Umbilical cord (tissue), 1 donor: ENCODE measurements at regions not wholly inside any gene's neighbourhood (a gene's known extent, or its start where the extent isn't known, plus 50 kb on each side); places are given as distances from the start of the nearest gene placed in this dataset.
"Not testable (repeated sequence)": the region's sequence is repeated elsewhere in the genome, so short reads cannot be mapped to it uniquely, and the experiment has no call there.

ENCODE experiments used
- DNase-seq: peaks from one replicate; pipeline ENCODE4 v3.0.0-alpha.2; 2015; ENCODE audit warnings: low spot score

DNA sequence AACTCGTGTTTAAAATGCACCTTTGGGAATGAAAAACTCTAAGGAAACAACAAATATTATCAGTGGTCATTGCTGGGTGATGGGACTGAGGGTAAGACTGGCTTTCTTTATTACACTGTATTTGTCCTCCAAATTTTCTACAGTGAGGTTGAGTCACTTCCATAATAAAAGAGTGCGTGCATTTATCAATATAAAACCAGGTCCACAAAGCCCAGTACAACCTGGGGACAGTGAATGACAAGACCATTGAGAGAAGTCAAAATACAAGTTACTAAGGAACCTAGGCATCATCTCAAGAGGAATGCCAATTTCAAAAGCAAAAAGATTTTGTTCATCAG lies 76.4 kb downstream of the MAGED4 start:
- no peak for DNase-seq

DNA sequence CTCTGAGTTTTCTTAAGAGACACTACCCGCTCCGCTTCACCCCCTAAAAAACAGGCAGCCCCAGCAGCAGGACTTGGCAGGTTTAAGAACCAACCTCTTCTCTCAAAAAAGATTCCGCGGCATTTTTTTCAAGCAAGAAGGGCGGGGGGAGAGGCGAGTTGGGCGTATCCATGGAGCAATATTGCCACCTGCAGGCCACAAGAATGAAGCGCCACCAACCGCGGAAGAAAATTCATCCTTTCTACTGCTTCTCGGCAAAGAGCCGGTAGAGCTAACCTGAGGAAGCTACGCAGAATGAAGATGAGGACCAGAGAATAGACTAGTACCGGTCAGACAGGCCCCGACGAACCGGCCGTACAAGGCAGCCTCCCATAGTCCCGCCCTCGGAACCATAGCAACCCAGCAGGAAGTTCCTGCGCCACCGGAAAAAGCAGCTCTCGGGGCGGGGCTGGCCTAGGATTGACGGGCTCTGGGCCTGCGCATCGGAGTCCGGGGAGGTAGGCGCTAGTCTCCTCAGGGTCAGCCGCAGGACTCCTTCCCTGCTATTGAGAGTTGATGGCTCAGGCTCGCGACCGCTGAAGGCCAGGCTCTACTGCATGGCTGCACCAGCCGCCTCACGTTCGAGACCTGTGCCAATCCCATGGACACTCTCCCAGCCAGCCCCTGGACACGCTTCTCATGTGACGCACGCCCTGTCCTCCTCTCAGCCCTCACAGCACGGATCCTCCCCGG lies 76.9 kb downstream of the MAGED4 start:
- DNase-seq: peak; percentile 94

DNA sequence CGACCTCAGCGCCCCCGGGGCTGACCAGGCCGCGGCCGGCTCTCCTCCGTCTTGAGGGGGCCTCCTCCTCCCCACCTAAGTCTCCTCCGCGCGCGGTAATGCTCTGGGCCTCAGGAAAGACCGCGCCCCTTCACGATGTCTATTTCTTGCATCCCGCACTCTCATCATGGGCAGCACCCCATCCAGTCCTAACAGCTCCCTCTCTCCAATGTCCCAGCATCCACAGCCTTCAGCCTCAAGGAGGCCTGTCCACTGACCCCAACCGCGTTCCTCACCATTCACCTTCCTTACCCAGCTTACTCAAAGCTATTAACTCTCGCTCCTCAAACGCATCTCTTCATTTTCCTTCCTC lies 77.5 kb downstream of the MAGED4 start:
- no peak for DNase-seq

DNA sequence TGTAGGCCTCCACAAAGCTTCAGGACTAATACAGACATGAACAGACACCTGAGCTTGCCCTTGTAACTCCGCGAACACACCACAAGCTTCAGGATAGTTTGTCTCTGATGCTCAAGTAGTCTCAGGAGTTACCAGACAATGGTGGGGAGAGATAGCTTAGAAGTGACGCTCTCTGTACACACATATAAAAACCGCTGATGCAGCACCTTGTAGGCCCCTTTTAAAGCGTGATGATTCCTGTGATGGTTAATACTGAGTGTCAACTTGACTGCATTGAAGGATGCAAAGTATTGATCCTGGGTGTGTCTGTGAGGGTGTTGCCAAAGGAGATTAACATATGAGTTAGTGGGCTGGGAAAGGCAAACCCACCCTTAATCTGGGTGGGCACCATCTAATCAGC lies 78.7 kb downstream of the MAGED4 start:
- DNase-seq: no peak

- DNase-seq: no peak
These were observed 81.0 kb downstream of the MAGED4 start for GRCh38 chrX:52265713-52266112.

- DNase-seq: not testable (repeated sequence)
These were observed 83.8 kb downstream of the MAGED4 start for GRCh38 chrX:52268502-52268901.

GRCh38 chrX:52270453-52271116 lies 85.9 kb downstream of the MAGED4 start:
- DNase-seq: no peak

DNA sequence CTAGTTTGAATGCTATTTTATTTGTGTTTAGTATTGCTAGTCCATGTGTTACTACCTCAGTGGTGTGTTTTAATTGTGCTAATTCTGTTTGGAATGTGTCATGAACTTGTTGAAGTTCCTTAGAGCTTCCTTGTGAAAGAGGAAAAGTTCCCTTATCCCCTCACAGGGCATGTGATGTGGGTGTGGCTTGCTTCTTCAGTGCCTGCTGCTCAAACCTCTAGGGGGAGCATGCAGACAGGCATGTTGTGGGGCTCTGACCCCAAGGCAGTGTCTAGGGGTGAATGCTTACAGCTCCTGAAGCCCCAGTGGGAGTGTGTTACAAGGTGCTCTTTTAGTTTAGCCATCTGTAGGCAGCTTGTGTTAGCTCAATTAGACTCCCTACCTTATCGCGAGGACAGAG lies 86.5 kb downstream of the MAGED4 start:
- DNase-seq: peak; percentile 7

DNA sequence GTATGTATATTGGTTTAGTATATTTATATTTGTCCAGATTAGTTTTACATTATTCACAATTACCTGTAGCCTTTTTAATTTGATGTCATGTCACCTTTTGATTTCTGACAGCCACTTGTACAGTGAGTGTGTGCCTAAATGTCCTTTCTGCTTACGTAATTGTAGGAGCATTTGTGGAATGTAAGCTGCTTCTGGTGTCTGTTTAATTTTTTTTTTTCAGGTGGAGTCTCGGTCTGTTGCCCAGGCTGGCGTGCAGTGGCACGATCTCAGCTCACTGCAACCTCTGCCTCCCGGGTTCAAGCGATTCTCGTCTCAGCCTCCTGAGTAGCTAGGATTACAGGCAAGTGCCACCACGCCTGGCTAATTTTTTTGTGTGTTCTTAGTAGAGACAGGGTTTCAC lies 91.2 kb upstream of the XAGE2 start:
- DNase-seq: no peak

DNA sequence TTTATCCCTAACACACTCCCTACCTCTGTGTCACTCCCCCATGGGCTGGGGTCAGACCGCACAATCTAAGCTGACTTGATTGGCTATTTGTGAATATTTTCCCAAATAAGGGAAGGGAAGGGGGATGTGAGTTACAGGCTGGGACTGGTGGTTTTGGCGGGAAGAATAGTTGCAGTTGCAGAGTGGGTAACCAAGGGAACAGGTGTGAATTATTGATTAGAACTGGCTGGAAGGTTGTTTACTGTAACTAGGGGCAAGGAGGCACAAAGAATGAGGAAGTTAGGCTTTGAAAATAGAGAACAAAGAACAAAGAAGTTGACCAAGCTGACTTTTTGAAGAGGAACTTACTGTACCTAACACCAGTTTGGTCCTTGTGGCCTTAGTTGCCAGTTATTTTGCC lies 88.0 kb upstream of the XAGE2 start:
- DNase-seq: no peak

GRCh38 chrX:52284865-52285264 lies 84.0 kb upstream of the XAGE2 start:
- DNase-seq: no peak

DNA sequence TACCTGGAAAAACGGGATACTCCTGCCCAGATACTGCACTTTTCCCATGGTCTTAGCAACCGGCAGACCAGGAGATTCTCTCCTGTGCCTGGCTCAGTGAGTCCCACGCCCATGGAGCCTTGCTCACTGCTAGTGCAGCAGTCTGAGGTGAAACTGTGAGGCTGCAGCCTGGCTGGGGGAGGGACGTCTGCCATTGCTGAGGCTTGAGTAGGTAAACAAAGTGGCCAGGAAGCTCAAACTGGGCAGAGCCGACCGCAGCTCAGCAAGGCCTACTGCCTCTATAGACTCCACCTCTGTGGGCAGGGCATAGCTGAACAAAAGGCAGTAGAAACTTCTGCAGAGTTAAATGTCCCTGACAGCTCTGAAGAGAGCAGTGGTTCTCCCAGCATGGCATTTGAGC lies 69.9 kb upstream of the XAGE2 start:
- not testable (repeated sequence) for DNase-seq

DNA sequence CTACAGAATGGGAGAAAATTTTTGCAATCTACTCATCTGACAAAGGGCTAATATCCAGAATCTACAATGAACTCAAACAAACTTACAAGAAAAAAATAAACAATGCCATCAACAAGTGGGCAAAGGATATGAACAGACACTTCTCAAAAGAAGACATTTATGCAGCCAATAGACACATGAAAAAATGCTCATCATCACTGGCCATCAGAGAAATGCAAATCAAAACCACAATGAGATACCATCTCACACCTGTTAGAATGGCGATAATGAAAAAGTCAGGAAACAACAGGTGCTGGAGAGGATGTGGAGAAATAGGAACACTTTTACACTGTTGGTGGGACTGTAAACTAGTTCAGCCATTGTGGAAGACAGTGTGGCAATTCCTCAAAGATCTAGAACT lies 60.3 kb upstream of the XAGE2 start:
- not testable (repeated sequence) for DNase-seq
